T-helper 2 cell (primary cell): ENCODE measurements at regions not wholly inside any gene's neighbourhood (a gene's known extent, or its start where the extent isn't known, plus 50 kb on each side); places are given as distances from the start of the nearest gene placed in this dataset.
"Not testable (repeated sequence)": the region's sequence is repeated elsewhere in the genome, so short reads cannot be mapped to it uniquely, and the experiment has no call there.

ENCODE experiments used
- DNase-seq, 5 experiments: peaks; one replicate each; pipeline versions ENCODE4 v3.0.0 to v3.0.0-alpha.2; 2012 to 2022

- no peak for DNase-seq
Measured at GRCh38 chr2:67876176-67876575, 186.6 kb downstream of the C1D start.

- DNase-seq, result no peak
Measured at GRCh38 chr2:67877301-67877700, 185.5 kb downstream of the C1D start.

GRCh38 chr2:67878743-67879142 lies 184.1 kb downstream of the C1D start:
- DNase-seq, result no peak

- DNase-seq, result no peak
Measured at GRCh38 chr2:67879586-67880290, 183.1 kb downstream of the C1D start.

- DNase-seq, result no peak
Measured at GRCh38 chr2:67880291-67880761, 182.5 kb downstream of the C1D start.

- DNase-seq, result no peak
Measured at GRCh38 chr2:67881816-67882215, 181.0 kb downstream of the C1D start.

- no peak for DNase-seq
Measured at GRCh38 chr2:67883316-67884087, 179.3 kb downstream of the C1D start.

- DNase-seq, result no peak
Measured at GRCh38 chr2:67888351-67889005, 174.3 kb downstream of the C1D start.

GRCh38 chr2:67889056-67889455 lies 173.7 kb downstream of the C1D start:
- DNase-seq, result no peak

- DNase-seq, result no peak
Measured at GRCh38 chr2:67891642-67892041, 171.2 kb downstream of the C1D start.

- no peak for DNase-seq
Measured at GRCh38 chr2:67892339-67892846, 170.4 kb downstream of the C1D start.

GRCh38 chr2:67895227-67895941 lies 167.4 kb downstream of the C1D start:
- DNase-seq, result no peak

GRCh38 chr2:67896076-67896475 lies 166.7 kb downstream of the C1D start:
- no peak for DNase-seq

- no peak for DNase-seq
Measured at GRCh38 chr2:67896476-67896875, 166.3 kb downstream of the C1D start.

- peak in 1 of 5 experiments; percentile 0 for DNase-seq
Measured at GRCh38 chr2:67898595-67898994, 164.2 kb downstream of the C1D start.

GRCh38 chr2:67899187-67899586 lies 163.6 kb downstream of the C1D start:
- DNase-seq, result no peak

GRCh38 chr2:67900826-67901225 lies 162.0 kb downstream of the C1D start:
- no peak for DNase-seq

- DNase-seq, result no peak
Measured at GRCh38 chr2:67904566-67904965, 158.2 kb downstream of the C1D start.

- DNase-seq, result no peak
Measured at GRCh38 chr2:67904966-67905365, 157.8 kb downstream of the C1D start.

GRCh38 chr2:67906547-67906946 lies 156.3 kb downstream of the C1D start:
- DNase-seq, result not testable (repeated sequence)

- no peak for DNase-seq
Measured at GRCh38 chr2:67917332-67918054, 145.3 kb downstream of the C1D start.

- no peak for DNase-seq
Measured at GRCh38 chr2:67918471-67918870, 144.3 kb downstream of the C1D start.
